GM23338 (cell line): ENCODE measurements at regions not wholly inside any gene's neighbourhood (a gene's known extent, or its start where the extent isn't known, plus 50 kb on each side); places are given as distances from the start of the nearest gene placed in this dataset.

Source experiments
- ATAC-seq: fragments of 200-7000 bp; cut with Tn5 transposase; 3 replicates; pipeline ENCODE4 v1.9.1; 2020
- DNase-seq: peaks from one replicate; pipeline ENCODE4 v3.0.0-alpha.2; 2015; ENCODE audit warnings: low spot score
- H2AFZ ChIP-seq: fragments of 200-600 bp; sonication (generic); 2 replicates; pipeline ENCODE4 v1.8.0; 2016; ENCODE audit warnings: antibody characterized with exemption, mild to moderate bottlenecking, moderate library complexity
- H3F3A ChIP-seq: fragments of 200-600 bp; sonication (generic); replicated peaks from 2 replicates; pipeline ENCODE4 v1.8.0; 2017; ENCODE audit warnings: antibody characterized with exemption, mixed run types, low read depth
- H3K27ac ChIP-seq: fragments of 200-600 bp; sonication (generic); 2 replicates; pipeline ENCODE4 v1.6.1; 2016; ENCODE audit warnings: low read depth
- H3K27me3 ChIP-seq: fragments of 200-600 bp; sonication (generic); 2 replicates; pipeline ENCODE4 v1.8.0; 2016; ENCODE audit warnings: mild to moderate bottlenecking, mixed run types, moderate library complexity; ENCODE audit not compliant: insufficient read depth
- H3K36me3 ChIP-seq: fragments of 200-600 bp; sonication (generic); 2 replicates; pipeline ENCODE4 v1.8.0; 2016; ENCODE audit warnings: mild to moderate bottlenecking; ENCODE audit not compliant: insufficient read depth
- H3K4me1 ChIP-seq: fragments of 200-600 bp; sonication (generic); 2 replicates; pipeline ENCODE4 v1.8.0; 2016; ENCODE audit warnings: mild to moderate bottlenecking, moderate library complexity; ENCODE audit not compliant: insufficient read depth
- H3K4me2 ChIP-seq: fragments of 200-600 bp; sonication (generic); 2 replicates; pipeline ENCODE4 v1.7.1; 2017; ENCODE audit warnings: mixed run types
- H3K4me3 ChIP-seq: fragments of 200-600 bp; sonication (generic); 2 replicates; pipeline ENCODE4 v1.6.1; 2016; ENCODE audit warnings: mixed run types
- H3K79me2 ChIP-seq: fragments of 200-600 bp; sonication (generic); replicated peaks from 2 replicates; pipeline ENCODE4 v1.8.0; 2017; ENCODE audit warnings: mild to moderate bottlenecking; ENCODE audit not compliant: insufficient read depth
- H3K9me2 ChIP-seq: fragments of 200-600 bp; sonication (generic); 2 replicates; pipeline ENCODE4 v1.8.0; 2017; ENCODE audit not compliant: insufficient read depth
- H4K20me1 ChIP-seq: fragments of 200-600 bp; sonication (generic); replicated peaks from 2 replicates; pipeline ENCODE4 v1.8.0; 2017; ENCODE audit warnings: mild to moderate bottlenecking; ENCODE audit not compliant: insufficient read depth
- H3K27ac Mint-ChIP-seq: 2 replicates; pipeline ENCODE4 v1.8.0; 2020; ENCODE audit warnings: inconsistent platforms, mild to moderate bottlenecking, moderate library complexity, mixed read lengths
- H3K27me3 Mint-ChIP-seq: 3 replicates; pipeline ENCODE4 v1.8.0; 2022; ENCODE audit warnings: low read depth, mild to moderate bottlenecking, moderate library complexity, mixed read lengths, inconsistent platforms; ENCODE audit not compliant: insufficient read depth, poor library complexity
- H3K36me3 Mint-ChIP-seq: 3 replicates; pipeline ENCODE4 v1.8.0; 2021; ENCODE audit warnings: low read depth, mild to moderate bottlenecking, inconsistent platforms, moderate library complexity, mixed read lengths
- H3K4me1 Mint-ChIP-seq: 3 replicates; pipeline ENCODE4 v1.8.0; 2020; ENCODE audit warnings: mild to moderate bottlenecking, inconsistent platforms, mixed read lengths
- H3K4me3 Mint-ChIP-seq: 3 replicates; pipeline ENCODE4 v1.8.0; 2021; ENCODE audit warnings: moderate library complexity, mild to moderate bottlenecking, inconsistent platforms, mixed read lengths
- H3K9me3 Mint-ChIP-seq: 3 replicates; pipeline ENCODE4 v1.8.0; 2020; ENCODE audit warnings: moderate library complexity, mild to moderate bottlenecking, inconsistent platforms, mixed read lengths
- CREB1 ChIP-seq: fragments of 250-450 bp; sonication (Bioruptor Pico); IDR thresholded peaks from 2 replicates; pipeline ENCODE4 v1.5.0; 2020; ENCODE audit warnings: low read depth, mild to moderate bottlenecking, moderate library complexity
- ETS1 ChIP-seq: IDR thresholded peaks from 2 replicates; pipeline ENCODE4 v1.6.1; 2016; ENCODE audit warnings: antibody characterized with exemption
- EZH2phosphoT487 ChIP-seq: fragments of 200-600 bp; sonication (generic); IDR thresholded peaks from one replicate; pipeline ENCODE4 v1.8.1; 2018; ENCODE audit warnings: antibody characterized with exemption; ENCODE audit not compliant: unreplicated experiment
- JUNB ChIP-seq: IDR thresholded peaks from one replicate; pipeline ENCODE4 v1.6.1; 2016; ENCODE audit warnings: antibody characterized with exemption; ENCODE audit not compliant: unreplicated experiment
- NANOG ChIP-seq: IDR thresholded peaks from 2 replicates; pipeline ENCODE4 v1.6.1; 2016; ENCODE audit warnings: antibody characterized with exemption, borderline replicate concordance
- POLR2AphosphoS5 ChIP-seq: IDR thresholded peaks from 2 replicates; pipeline ENCODE4 v1.6.1; 2016; ENCODE audit warnings: antibody characterized with exemption, low read depth
- REST ChIP-seq: IDR thresholded peaks from one replicate; pipeline ENCODE4 v1.6.1; 2018; ENCODE audit warnings: antibody characterized with exemption; ENCODE audit not compliant: unreplicated experiment
- ZNF114 ChIP-seq: fragments of 250-450 bp; sonication (Bioruptor Pico); IDR thresholded peaks from 2 replicates; pipeline ENCODE4 v1.5.0; 2020; ENCODE audit warnings: mild to moderate bottlenecking, moderate library complexity
- ZNF331 ChIP-seq: fragments of 250-450 bp; sonication (Bioruptor Pico); IDR thresholded peaks from 2 replicates; pipeline ENCODE4 v1.5.0; 2020; ENCODE audit warnings: low read depth, mild to moderate bottlenecking, moderate library complexity
- ZNF462 ChIP-seq: fragments of 250-450 bp; sonication (Bioruptor Pico); IDR thresholded peaks from 2 replicates; pipeline ENCODE4 v1.5.0; 2020; ENCODE audit warnings: mild to moderate bottlenecking, moderate library complexity

GRCh38 chr9:115237385-115237998 lies 119.5 kb upstream of the TNC start (continued):
- TF ChIP-seq ZNF331 (CRISPR knock-in tag) (no peak), REST (no peak)

- Histone ChIP-seq H2AFZ (no peak overlapping the region), H3K4me3 (no peak overlapping the region), H3F3A (no peaks in the 10 kb centered on the region), H3K27me3 (no peaks in the 10 kb centered on the region), H3K36me3 (no peaks in the 10 kb centered on the region), H3K4me1 (no peaks in the 10 kb centered on the region), H3K4me2 (no peak overlapping the region), H3K27ac (no peak overlapping the region), H3K9me2 (peaks cover 15% of the 10 kb centered on the region; the same call in 1 of the 2 replicates), H3K79me2 (no peaks in the 10 kb centered on the region), H4K20me1 (no peaks in the 10 kb centered on the region)
- Mint-ChIP-seq H3K27ac (no peak overlapping the region), H3K27me3 (peaks cover 5% of the 10 kb centered on the region), H3K36me3 (no peaks in the 10 kb centered on the region), H3K4me3 (no peak overlapping the region), H3K9me3 (no peaks in the 10 kb centered on the region), H3K4me1 (no peaks in the 10 kb centered on the region)
- TF ChIP-seq EZH2phosphoT487 (no peak), JUNB (no peak), ZNF462 (CRISPR knock-in tag) (no peak), CREB1 (CRISPR knock-in tag) (no peak), NANOG (no peak), ZNF114 (CRISPR knock-in tag) (no peak), ETS1 (no peak), POLR2AphosphoS5 (no peak)
- ATAC-seq (no peak), DNase-seq (no peak)
These were observed 122.7 kb upstream of the TNC start for GRCh38 chr9:115240676-115241075.
